RWPE2 (cell line): ENCODE measurements at regions not wholly inside any gene's neighbourhood (a gene's known extent, or its start where the extent isn't known, plus 50 kb on each side); places are given as distances from the start of the nearest gene placed in this dataset.

Source experiments
- ATAC-seq: fragments of 200-7000 bp; cut with Tn5 transposase; 3 replicates; pipeline ENCODE4 v1.9.1; 2021; ENCODE audit warnings: low read depth
- DNase-seq: peaks from one replicate; pipeline ENCODE4 v3.0.0-alpha.2; 2020; ENCODE audit warnings: low spot score
- H3K27ac ChIP-seq: fragments of 450-650 bp; 2 replicates; pipeline ENCODE4 v1.5.1; 2017; ENCODE audit warnings: mild to moderate bottlenecking; ENCODE audit not compliant: poor library complexity, severe bottlenecking
- H3K27me3 ChIP-seq: fragments of 250-450 bp; sonication (Bioruptor Pico); 2 replicates; pipeline ENCODE4 v1.5.1; 2021; ENCODE audit warnings: mild to moderate bottlenecking, moderate library complexity; ENCODE audit not compliant: insufficient read depth, poor library complexity, severe bottlenecking
- H3K36me3 ChIP-seq: fragments of 250-450 bp; sonication (Bioruptor Pico); 2 replicates; pipeline ENCODE4 v1.5.1; 2020; ENCODE audit warnings: low read depth, mild to moderate bottlenecking, moderate library complexity
- H3K4me1 ChIP-seq: fragments of 250-450 bp; sonication (Bioruptor Pico); 2 replicates; pipeline ENCODE4 v1.5.1; 2021; ENCODE audit warnings: mild to moderate bottlenecking, moderate library complexity; ENCODE audit not compliant: insufficient read depth, poor library complexity, severe bottlenecking
- H3K4me3 ChIP-seq: fragments of 250-450 bp; sonication (Bioruptor Pico); 2 replicates; pipeline ENCODE4 v1.5.1; 2021; ENCODE audit warnings: mild to moderate bottlenecking, moderate library complexity; ENCODE audit not compliant: severe bottlenecking
- H3K9me3 ChIP-seq: fragments of 250-450 bp; sonication (Bioruptor Pico); 2 replicates; pipeline ENCODE4 v1.5.1; 2021; ENCODE audit warnings: mild to moderate bottlenecking, moderate library complexity; ENCODE audit not compliant: severe bottlenecking
- TF ChIP-seq, protein P1 (sequence below): fragments of 450-650 bp; IDR thresholded peaks from one replicate; pipeline ENCODE4 v1.5.1; 2017; ENCODE audit warnings: mild to moderate bottlenecking, moderate library complexity; ENCODE audit not compliant: poor library complexity, severe bottlenecking

DNA sequence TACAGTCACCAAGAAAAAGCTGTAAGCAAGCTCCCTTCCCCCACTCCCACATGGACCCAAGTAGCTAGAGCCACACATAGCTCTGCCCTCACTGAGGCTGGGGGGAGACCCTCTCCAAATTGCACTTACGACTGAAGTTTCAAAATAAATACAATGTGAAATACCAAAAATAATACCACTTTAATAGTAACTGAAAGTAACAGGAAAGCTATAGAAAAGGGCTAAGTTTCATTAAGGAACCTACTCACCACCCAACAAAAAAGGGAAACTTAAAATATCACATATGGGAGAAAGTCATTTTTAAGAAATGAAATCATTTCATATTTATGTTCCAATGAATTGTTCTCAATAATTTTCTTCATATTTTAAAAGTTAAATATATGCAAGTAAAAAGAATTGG is 130.4 kb upstream of the UBE2E2 start:
- Histone ChIP-seq H3K27me3 (peaks cover 8% of the 10 kb centered on the region), H3K4me1 (no peaks in the 10 kb centered on the region), H3K4me3 (no peak overlapping the region), H3K9me3 (no peaks in the 10 kb centered on the region), H3K27ac (no peak overlapping the region), H3K36me3 (no peaks in the 10 kb centered on the region)
- no peak for DNase-seq
- no peak for ATAC-seq
- TF ChIP-seq, protein P1, sequence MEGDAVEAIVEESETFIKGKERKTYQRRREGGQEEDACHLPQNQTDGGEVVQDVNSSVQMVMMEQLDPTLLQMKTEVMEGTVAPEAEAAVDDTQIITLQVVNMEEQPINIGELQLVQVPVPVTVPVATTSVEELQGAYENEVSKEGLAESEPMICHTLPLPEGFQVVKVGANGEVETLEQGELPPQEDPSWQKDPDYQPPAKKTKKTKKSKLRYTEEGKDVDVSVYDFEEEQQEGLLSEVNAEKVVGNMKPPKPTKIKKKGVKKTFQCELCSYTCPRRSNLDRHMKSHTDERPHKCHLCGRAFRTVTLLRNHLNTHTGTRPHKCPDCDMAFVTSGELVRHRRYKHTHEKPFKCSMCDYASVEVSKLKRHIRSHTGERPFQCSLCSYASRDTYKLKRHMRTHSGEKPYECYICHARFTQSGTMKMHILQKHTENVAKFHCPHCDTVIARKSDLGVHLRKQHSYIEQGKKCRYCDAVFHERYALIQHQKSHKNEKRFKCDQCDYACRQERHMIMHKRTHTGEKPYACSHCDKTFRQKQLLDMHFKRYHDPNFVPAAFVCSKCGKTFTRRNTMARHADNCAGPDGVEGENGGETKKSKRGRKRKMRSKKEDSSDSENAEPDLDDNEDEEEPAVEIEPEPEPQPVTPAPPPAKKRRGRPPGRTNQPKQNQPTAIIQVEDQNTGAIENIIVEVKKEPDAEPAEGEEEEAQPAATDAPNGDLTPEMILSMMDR = no peak

DNA sequence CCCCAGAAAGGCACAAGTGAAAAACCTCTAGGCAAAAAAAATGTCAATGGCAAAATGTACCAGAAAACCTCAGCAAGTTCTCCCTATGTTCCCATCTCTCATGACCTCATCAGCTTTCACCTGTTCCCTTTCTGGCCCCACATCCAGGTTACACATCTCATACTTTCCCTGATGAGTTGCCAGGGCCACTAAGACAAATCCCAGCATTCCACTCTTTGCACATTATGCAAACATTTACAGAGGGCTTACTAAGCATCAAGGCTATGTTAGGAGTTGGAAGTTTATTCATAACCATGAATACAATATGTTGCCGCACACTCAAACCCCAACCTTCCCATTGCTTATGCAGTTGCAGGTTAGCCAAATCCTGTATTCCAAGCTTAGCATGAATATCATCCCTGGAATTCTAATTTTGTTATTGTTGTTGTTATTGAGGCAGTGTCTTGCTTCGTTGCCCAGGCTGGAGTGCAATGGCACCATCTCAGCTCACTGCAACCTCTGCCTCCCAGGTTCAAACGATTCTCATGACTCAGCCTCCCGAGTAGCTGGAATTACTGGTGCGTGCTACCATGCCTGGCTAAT is 129.3 kb upstream of the UBE2E2 start:
- no peaks in the 10 kb centered on the region for H3K4me1 ChIP-seq

DNA sequence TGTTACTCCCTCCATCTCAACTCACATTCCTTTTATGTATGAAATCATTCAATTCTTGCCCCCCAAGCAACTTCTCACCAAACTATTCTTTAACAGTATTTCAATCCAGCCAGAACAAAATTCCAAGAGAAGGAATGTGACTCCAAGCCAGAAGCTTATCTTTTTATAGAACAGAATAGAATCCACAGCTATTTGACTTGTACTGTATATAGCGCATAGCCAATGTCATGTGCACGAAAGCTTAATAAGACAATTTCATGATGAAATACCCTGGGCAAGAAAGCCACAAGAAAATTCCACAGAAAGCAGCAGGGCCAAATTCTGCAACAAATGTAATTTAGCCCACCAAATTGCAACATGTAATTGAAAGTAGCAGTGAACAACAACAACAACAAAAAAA is 127.6 kb upstream of the UBE2E2 start:
- Histone ChIP-seq H3K4me1 (peaks cover 3% of the 10 kb centered on the region), H3K27ac (no peak overlapping the region), H3K4me3 (no peak overlapping the region), H3K36me3 (no peaks in the 10 kb centered on the region), H3K27me3 (peaks cover 8% of the 10 kb centered on the region), H3K9me3 (no peaks in the 10 kb centered on the region)
- no peak for DNase-seq
- TF ChIP-seq, protein P1 = no peak
- no peak for ATAC-seq

More for the DNA sequence above, 129.3 kb upstream of the UBE2E2 start:
- H3K36me3 ChIP-seq = no peaks in the 10 kb centered on the region
- no peak overlapping the region for H3K4me3 ChIP-seq
- TF ChIP-seq, protein P1 = no peak
- no peaks in the 10 kb centered on the region for H3K9me3 ChIP-seq
- DNase-seq (no peak), ATAC-seq (no peak)
- H3K27ac ChIP-seq = no peak overlapping the region
- peaks cover 8% of the 10 kb centered on the region for H3K27me3 ChIP-seq

GRCh38 chr3:23076437-23076836 is 126.7 kb upstream of the UBE2E2 start:
- Histone ChIP-seq H3K9me3 (no peaks in the 10 kb centered on the region), H3K4me1 (peaks cover 3% of the 10 kb centered on the region), H3K27ac (no peak overlapping the region), H3K27me3 (peaks cover 8% of the 10 kb centered on the region), H3K4me3 (no peak overlapping the region), H3K36me3 (no peaks in the 10 kb centered on the region)
- DNase-seq (no peak), ATAC-seq (no peak)
- TF ChIP-seq, protein P1 = no peak

- H3K36me3 ChIP-seq = no peaks in the 10 kb centered on the region
- H3K27me3 ChIP-seq = peaks cover 8% of the 10 kb centered on the region
- DNase-seq (no peak), ATAC-seq (no peak)
- no peaks in the 10 kb centered on the region for H3K9me3 ChIP-seq
- TF ChIP-seq, protein P1 = no peak
- no peak overlapping the region for H3K4me3 ChIP-seq
- H3K27ac ChIP-seq = no peak overlapping the region
- H3K4me1 ChIP-seq = peaks cover 3% of the 10 kb centered on the region
These were observed 126.0 kb upstream of the UBE2E2 start for GRCh38 chr3:23077126-23077525.
